Transverse colon (tissue), 4 donors: ENCODE measurements at regions not wholly inside any gene's neighbourhood (a gene's known extent, or its start where the extent isn't known, plus 50 kb on each side); places are given as distances from the start of the nearest gene placed in this dataset.

ENCODE experiments used
- CTCF ChIP-seq, 5 experiments: fragments of 200-600 bp in 3 of 5; fragments of 450-650 bp in 2 of 5; sonication (generic) in 3 of 5; IDR thresholded peaks; 1 replicate in 2 of 5; 2 replicates in 3 of 5; pipeline ENCODE4 v1.5.1; 2016 to 2017; ENCODE audit warnings: antibody characterized with exemption in 5 of 5, inconsistent platforms in 3 of 5, mild to moderate bottlenecking in 2 of 5, moderate library complexity in 1 of 5
- EP300 ChIP-seq: sonication (generic); formaldehyde crosslinking; IDR thresholded peaks from one replicate; pipeline ENCODE4 v1.6.1; 2017; ENCODE audit warnings: antibody characterized with exemption, low read depth
- POLR2A ChIP-seq: fragments of 450-650 bp; IDR thresholded peaks from one replicate; pipeline ENCODE4 v1.6.1; 2016; ENCODE audit warnings: antibody characterized with exemption, mild to moderate bottlenecking, moderate library complexity
- POLR2AphosphoS5 ChIP-seq, 3 donors: sonication (generic); formaldehyde crosslinking; IDR thresholded peaks; one replicate each; pipeline ENCODE4 v1.6.1; 2016; ENCODE audit warnings: antibody characterized with exemption in 3 of 3

- no peak for TF ChIP-seq CTCF (IDR thresholded peaks at IDR 0.05)
- no peak for TF ChIP-seq POLR2A
- TF ChIP-seq POLR2AphosphoS5 (IDR thresholded peaks at IDR 0.05), result no peak
- no peak for TF ChIP-seq EP300
These were observed 394.1 kb upstream of the NECTIN3 start for GRCh38 chr3:110677506-110677905.
